ENCODE measurements at regions not wholly inside any gene's neighbourhood (a gene's known extent, or its start where the extent isn't known, plus 50 kb on each side); places are given as distances from the start of the nearest gene placed in this dataset.
"Not testable (repeated sequence)": the region's sequence is repeated elsewhere in the genome, so short reads cannot be mapped to it uniquely, and the experiment has no call there.

- no peak for DNase-seq
Measured at GRCh38 chr2:21194147-21194546, 70.4 kb downstream of the TDRD15 start.

- no peak for DNase-seq
Measured at GRCh38 chr2:21194858-21195271, 71.1 kb downstream of the TDRD15 start.

- no peak for DNase-seq
Measured at GRCh38 chr2:21195326-21195725, 71.6 kb downstream of the TDRD15 start.

GRCh38 chr2:21198637-21199036, 74.9 kb downstream of the TDRD15 start:
- DNase-seq = no peak

GRCh38 chr2:21203976-21204375, 80.2 kb downstream of the TDRD15 start:
- no peak for DNase-seq

GRCh38 chr2:21214085-21214484, 90.3 kb downstream of the TDRD15 start:
- not testable (repeated sequence) for DNase-seq

- DNase-seq = no peak
Measured at GRCh38 chr2:21217442-21217841, 93.7 kb downstream of the TDRD15 start.

- DNase-seq = no peak
Measured at GRCh38 chr2:21220930-21221329, 97.2 kb downstream of the TDRD15 start.

- DNase-seq = no peak
Measured at GRCh38 chr2:21223618-21224017, 99.8 kb downstream of the TDRD15 start.

- no peak for DNase-seq
Measured at GRCh38 chr2:21228041-21228895, 104.5 kb downstream of the TDRD15 start.

- DNase-seq = no peak
Measured at GRCh38 chr2:21229302-21229701, 105.5 kb downstream of the TDRD15 start.

- DNase-seq = no peak
Measured at GRCh38 chr2:21230140-21230539, 106.4 kb downstream of the TDRD15 start.

- no peak for DNase-seq
Measured at GRCh38 chr2:21231985-21232384, 108.2 kb downstream of the TDRD15 start.

GRCh38 chr2:21233194-21233593, 109.4 kb downstream of the TDRD15 start:
- no peak for DNase-seq

GRCh38 chr2:21234001-21234400, 110.2 kb downstream of the TDRD15 start:
- no peak for DNase-seq

- no peak for DNase-seq
Measured at GRCh38 chr2:21234464-21235120, 110.8 kb downstream of the TDRD15 start.

- not testable (repeated sequence) for DNase-seq
Measured at GRCh38 chr2:21239749-21240148, 116.0 kb downstream of the TDRD15 start.

GRCh38 chr2:21244161-21244560, 120.4 kb downstream of the TDRD15 start:
- no peak for DNase-seq

- DNase-seq = no peak
Measured at GRCh38 chr2:21245565-21245964, 121.8 kb downstream of the TDRD15 start.

GRCh38 chr2:21249367-21249766, 125.6 kb downstream of the TDRD15 start:
- DNase-seq = no peak

GRCh38 chr2:21250673-21251072, 126.9 kb downstream of the TDRD15 start:
- DNase-seq = no peak

GRCh38 chr2:21251216-21251980, 127.6 kb downstream of the TDRD15 start:
- DNase-seq = no peak

- no peak for DNase-seq
Measured at GRCh38 chr2:21253311-21254027, 129.7 kb downstream of the TDRD15 start.

Data from activated naive CD4-positive, alpha-beta T cell treated with anti-CD3 and anti-CD28 coated beads, Interleukin-2, amount 50 U/mL, for 16 hours (primary cell).